Esophagus squamous epithelium (tissue), 5 donors: ENCODE measurements at regions not wholly inside any gene's neighbourhood (a gene's known extent, or its start where the extent isn't known, plus 50 kb on each side); places are given as distances from the start of the nearest gene placed in this dataset.

Source experiments
- DNase-seq: peaks from one replicate; lab custom pipeline; 2025; lab: John Stamatoyannopoulos, UW
- H3K27ac ChIP-seq, 4 donors: fragments of 200-600 bp; sonication (generic); one replicate each; pipeline ENCODE4 v1.5.1; 2016 to 2019; ENCODE audit warnings: mild to moderate bottlenecking in 1 of 4
- H3K27me3 ChIP-seq, 4 donors: fragments of 200-600 bp; sonication (generic); 1 replicate in 3 of 4; 2 replicates in 1 of 4; pipeline versions ENCODE4 v1.5.1 to v1.6.0; 2017 to 2021; ENCODE audit warnings: antibody characterized with exemption in 1 of 4
- H3K36me3 ChIP-seq, 3 donors: fragments of 200-600 bp; sonication (generic); one replicate each; pipeline ENCODE4 v1.5.1; 2016 to 2019
- H3K4me1 ChIP-seq, 3 donors: fragments of 200-600 bp; sonication (generic); one replicate each; pipeline ENCODE4 v1.5.1; 2017 to 2019
- H3K4me3 ChIP-seq, 4 donors: fragments of 200-600 bp; sonication (generic); 1 replicate in 3 of 4; 2 replicates in 1 of 4; pipeline ENCODE4 v1.5.1; 2016 to 2019; ENCODE audit warnings: mild to moderate bottlenecking in 2 of 4, moderate library complexity in 1 of 4
- H3K9me3 ChIP-seq, 3 donors: fragments of 200-600 bp; sonication (generic); one replicate each; pipeline ENCODE4 v1.5.1; 2016 to 2019
- POLR2A ChIP-seq, 4 donors: fragments of 450-650 bp; IDR thresholded peaks; one replicate each; pipeline ENCODE4 v1.6.1; 2017; ENCODE audit warnings: antibody characterized with exemption in 4 of 4, mild to moderate bottlenecking in 4 of 4, moderate library complexity in 3 of 4
- WGBS, 2 donors: methylation state at CpG; one replicate each; pipeline ENCODE4 v1.1.5; 2018; 5-methylcytosine and 5-hydroxymethylcytosine counted together
- intact Hi-C: fragments of 100-400 bp; cut with DNase I; formaldehyde crosslinking; loops from one replicate; pipeline ENCODE4 v1.15.0; 2022
- TF ChIP-seq, protein P1 (sequence below), 6 experiments: fragments of 450-650 bp in 4 of 6; fragments of 200-600 bp in 2 of 6; sonication (generic) in 2 of 6; IDR thresholded peaks; one replicate each; pipeline ENCODE4 v1.5.1; 2016 to 2019; ENCODE audit warnings: antibody characterized with exemption in 6 of 6, mild to moderate bottlenecking in 4 of 6, moderate library complexity in 4 of 6
- donor health status: DM: yes; HTN: yes; CAD: no.

DNA sequence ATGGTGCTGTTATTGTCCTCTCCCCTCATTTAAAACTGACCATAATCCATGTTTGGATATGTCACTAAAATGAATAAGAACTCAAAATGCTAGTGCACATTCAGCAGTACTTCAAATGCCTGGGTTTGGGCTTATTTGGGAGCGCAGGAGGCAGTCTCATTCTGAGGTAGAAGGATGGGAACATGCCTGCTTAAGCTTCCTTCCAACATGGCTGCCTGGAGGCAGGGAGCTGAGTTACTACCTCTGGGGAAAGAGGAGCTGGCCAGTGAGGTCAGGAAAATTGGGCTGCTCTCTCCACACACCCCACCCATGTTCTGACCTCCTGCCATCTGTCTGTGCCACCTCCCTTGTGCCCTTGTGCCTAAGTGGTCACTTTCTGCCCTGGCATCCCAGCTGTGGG lies 85.7 kb downstream of the PTPRS start:
- 89 to 100% methylated on average over 1 of the region's 1 CpG for WGBS, 2 donors

GRCh38 chr19:5254543-5254942 lies 86.1 kb downstream of the PTPRS start:
- DNase-seq = no peak
- H3K9me3 ChIP-seq = peaks cover 0 to 26% (median 24%) of the 10 kb centered on the region in 3 donors
- H3K4me1 ChIP-seq = peaks cover 0 to 29% (median 0%) of the 10 kb centered on the region in 3 donors
- no peak overlapping the region for H3K27ac ChIP-seq
- no peak overlapping the region for H3K4me3 ChIP-seq
- TF ChIP-seq, protein P1, sequence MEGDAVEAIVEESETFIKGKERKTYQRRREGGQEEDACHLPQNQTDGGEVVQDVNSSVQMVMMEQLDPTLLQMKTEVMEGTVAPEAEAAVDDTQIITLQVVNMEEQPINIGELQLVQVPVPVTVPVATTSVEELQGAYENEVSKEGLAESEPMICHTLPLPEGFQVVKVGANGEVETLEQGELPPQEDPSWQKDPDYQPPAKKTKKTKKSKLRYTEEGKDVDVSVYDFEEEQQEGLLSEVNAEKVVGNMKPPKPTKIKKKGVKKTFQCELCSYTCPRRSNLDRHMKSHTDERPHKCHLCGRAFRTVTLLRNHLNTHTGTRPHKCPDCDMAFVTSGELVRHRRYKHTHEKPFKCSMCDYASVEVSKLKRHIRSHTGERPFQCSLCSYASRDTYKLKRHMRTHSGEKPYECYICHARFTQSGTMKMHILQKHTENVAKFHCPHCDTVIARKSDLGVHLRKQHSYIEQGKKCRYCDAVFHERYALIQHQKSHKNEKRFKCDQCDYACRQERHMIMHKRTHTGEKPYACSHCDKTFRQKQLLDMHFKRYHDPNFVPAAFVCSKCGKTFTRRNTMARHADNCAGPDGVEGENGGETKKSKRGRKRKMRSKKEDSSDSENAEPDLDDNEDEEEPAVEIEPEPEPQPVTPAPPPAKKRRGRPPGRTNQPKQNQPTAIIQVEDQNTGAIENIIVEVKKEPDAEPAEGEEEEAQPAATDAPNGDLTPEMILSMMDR (IDR thresholded peaks at IDR 0.05) = no peak
- TF ChIP-seq POLR2A (IDR thresholded peaks at IDR 0.05) = no peak
- intact Hi-C loops = no loop called here
- 90 to 100% methylated on average over 3 of the region's 3 CpGs for WGBS, 2 donors
- H3K36me3 ChIP-seq = peaks cover 8 to 62% (median 10%) of the 10 kb centered on the region in 3 donors
- H3K27me3 ChIP-seq = no peaks in the 10 kb centered on the region

More for the DNA sequence above, 85.7 kb downstream of the PTPRS start:
- no peak overlapping the region for H3K27ac ChIP-seq
- peaks cover 0 to 26% (median 24%) of the 10 kb centered on the region in 3 donors for H3K9me3 ChIP-seq
- H3K36me3 ChIP-seq = peaks cover 8 to 61% (median 10%) of the 10 kb centered on the region in 3 donors
- no peak overlapping the region for H3K4me3 ChIP-seq
- intact Hi-C loops = no loop called here
- no peaks in the 10 kb centered on the region for H3K27me3 ChIP-seq
- H3K4me1 ChIP-seq = peaks cover 0 to 29% (median 0%) of the 10 kb centered on the region in 3 donors
- no peak for TF ChIP-seq POLR2A (IDR thresholded peaks at IDR 0.05)
- TF ChIP-seq, protein P1 (IDR thresholded peaks at IDR 0.05) = no peak
- DNase-seq = no peak

DNA sequence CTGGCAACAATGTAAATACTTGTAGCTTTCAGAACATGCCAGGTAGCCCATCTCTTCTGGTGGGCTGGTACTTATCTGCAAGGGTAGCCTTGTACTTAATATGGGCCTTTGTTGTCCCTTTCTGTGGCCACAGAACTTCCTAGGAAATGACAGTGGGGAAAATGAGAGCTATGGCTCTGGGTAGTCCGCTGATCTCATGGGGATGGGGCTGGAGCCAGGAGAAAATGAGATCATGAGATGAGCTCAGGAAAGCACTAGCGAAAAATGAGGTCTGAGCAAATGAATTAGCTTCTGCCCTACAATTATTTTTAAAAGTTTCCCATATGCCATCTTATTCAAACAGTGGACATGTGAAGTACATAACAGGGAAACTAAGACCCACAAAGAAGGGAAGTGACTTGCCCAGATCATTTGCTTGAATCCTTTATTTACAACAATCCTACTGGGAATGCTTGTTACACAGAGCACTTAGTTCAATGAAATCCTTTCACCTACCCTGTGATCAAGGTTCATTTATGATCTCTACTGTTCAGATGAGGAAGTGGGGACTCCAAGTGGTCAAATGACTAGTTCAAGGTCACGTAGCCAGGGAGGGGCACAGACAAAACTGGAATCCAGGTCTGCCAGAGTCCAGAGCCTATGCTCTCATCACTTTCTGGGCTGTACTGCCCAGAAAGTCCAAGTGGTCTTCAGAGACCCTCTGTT lies 87.1 kb downstream of the PTPRS start:
- peaks cover 8 to 63% (median 10%) of the 10 kb centered on the region in 3 donors for H3K36me3 ChIP-seq
- intact Hi-C loops = no loop called here

DNA sequence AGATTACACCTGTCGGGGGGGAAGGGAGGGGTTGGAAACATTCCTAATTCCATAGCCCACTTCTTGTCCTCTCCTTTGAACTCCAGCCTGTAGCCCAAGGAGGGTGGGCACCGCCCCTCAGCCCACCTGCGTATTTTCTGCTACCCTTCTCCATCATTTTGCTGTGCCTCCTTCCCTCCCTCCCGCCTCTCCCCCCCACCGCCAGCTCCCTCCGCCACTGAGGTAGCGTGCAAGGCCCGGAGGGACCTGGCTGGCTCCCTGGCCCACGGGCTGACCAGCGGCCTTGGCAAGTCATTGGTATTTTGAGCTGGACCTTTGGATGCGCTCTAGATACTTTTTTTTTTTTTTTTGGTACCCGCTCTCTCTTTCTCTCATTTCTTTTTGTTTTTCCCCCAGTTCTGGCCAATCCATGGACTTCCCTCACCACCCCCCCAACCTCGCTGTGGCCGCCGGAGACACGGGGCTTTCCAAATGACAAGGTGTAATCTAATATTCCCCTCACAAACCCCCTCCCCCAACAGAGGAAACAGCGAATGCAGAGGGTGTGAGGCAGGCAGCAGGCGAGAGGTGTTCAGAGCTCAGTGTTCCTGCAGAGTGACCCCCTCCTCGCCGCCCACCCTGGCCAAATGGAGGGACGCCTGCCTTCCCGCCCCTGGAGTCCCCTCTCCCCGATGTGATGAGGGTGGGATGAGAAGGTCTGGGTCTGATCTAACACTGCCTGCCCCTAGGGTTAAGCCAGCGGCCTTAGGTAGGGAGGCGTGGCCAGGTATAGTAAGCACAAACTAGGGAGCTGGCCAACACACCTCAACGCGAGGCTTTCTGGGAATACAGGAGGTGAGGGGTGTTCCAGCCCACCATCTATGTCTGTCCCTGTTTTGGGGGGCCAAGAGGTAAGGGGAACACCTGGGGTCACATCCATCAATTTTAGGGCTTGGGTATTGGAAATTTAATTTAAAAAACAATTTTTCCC lies 89.2 kb downstream of the PTPRS start:
- H3K36me3 ChIP-seq = peaks cover 0 to 59% (median under 1%) of the 10 kb centered on the region in 3 donors
- peaks cover 0 to 23% (median 0%) of the 10 kb centered on the region in 3 donors for H3K4me1 ChIP-seq
- intact Hi-C loops = no loop called here
- peaks cover 0 to 20% (median 20%) of the 10 kb centered on the region in 3 donors for H3K9me3 ChIP-seq
- DNase-seq = no peak
- H3K4me3 ChIP-seq = no peak overlapping the region
- no peaks in the 10 kb centered on the region for H3K27me3 ChIP-seq
- 61 to 73% methylated on average over 20 to 23 of the region's 27 CpGs for WGBS, 2 donors
- TF ChIP-seq POLR2A (IDR thresholded peaks at IDR 0.05) = no peak
- TF ChIP-seq, protein P1 (IDR thresholded peaks at IDR 0.05) = no peak
- no peak overlapping the region for H3K27ac ChIP-seq

More for the DNA sequence above, 87.1 kb downstream of the PTPRS start:
- no peak overlapping the region for H3K4me3 ChIP-seq
- TF ChIP-seq POLR2A (IDR thresholded peaks at IDR 0.05) = no peak
- TF ChIP-seq, protein P1 (IDR thresholded peaks at IDR 0.05) = no peak
- no peaks in the 10 kb centered on the region for H3K27me3 ChIP-seq
- WGBS, 2 donors = 71 to 89% methylated on average over 3 of the region's 3 CpGs
- H3K9me3 ChIP-seq = peaks cover 0 to 26% (median 24%) of the 10 kb centered on the region in 3 donors
- DNase-seq = no peak
- no peak overlapping the region for H3K27ac ChIP-seq
- H3K4me1 ChIP-seq = peaks cover 0 to 23% (median 0%) of the 10 kb centered on the region in 3 donors
